HG03135 (cell line): ENCODE measurements at regions not wholly inside any gene's neighbourhood (a gene's known extent, or its start where the extent isn't known, plus 50 kb on each side); places are given as distances from the start of the nearest gene placed in this dataset.

Experiments used
- ATAC-seq: cut with Tn5 transposase; IDR thresholded peaks from one replicate; pipeline ENCODE4 v1.9.1; 2021; ENCODE audit warnings: mild to moderate bottlenecking, moderate library complexity; ENCODE audit not compliant: unreplicated experiment

- no peak for ATAC-seq
Observed at GRCh38 chr5:87099968-87100367, 167.7 kb upstream of the RASA1 start.

DNA sequence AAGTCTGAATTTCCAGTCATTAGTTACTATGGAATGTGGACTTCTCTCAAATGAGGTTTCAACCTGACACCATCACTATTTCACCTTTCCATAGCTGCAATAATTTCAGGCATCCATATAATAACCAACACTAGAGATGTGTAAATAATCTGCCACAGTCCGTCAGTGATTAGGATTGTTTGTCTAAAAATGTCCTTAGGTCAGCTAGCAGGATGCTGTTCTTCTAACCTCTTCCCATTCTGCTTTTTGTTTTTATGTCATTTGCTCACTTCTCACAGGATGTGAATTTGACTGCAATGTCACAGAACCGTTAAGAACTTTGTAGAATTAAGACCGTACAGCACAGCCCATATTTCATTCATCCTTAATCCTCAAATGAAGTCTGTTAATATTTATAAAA is 166.4 kb upstream of the RASA1 start:
- no peak for ATAC-seq

- ATAC-seq, result no peak
Observed at GRCh38 chr5:87102841-87103240, 164.8 kb upstream of the RASA1 start.

DNA sequence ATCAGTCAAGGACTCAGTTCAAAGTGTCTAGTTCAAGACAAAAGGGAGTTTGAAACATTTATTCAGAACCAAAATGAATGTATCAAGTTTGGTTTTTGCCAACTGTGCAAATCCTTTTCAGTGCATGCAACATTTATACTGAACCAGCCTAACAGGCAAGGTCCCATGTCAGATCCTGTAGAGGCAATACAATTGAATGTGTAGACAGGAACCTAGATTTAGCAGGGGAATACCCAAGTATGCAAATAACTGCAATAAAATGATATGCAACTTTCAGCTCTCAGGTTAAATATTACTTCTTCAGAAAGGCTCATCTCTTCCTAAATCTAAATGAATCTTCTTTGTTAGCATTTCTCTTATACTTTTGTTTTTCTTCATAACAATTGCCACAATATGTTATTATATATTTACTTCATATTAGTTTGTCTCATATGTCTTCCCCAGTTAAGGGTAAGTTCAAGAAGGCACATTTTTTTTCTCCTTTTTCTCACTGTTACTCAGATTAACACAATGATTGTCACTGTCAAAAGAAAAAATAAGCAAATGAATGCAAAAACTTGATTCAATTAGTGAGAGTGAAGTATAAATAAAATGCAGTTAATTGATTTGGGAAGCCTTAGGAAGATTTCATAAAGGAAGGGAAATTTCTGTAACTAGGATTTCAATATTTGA is 163.9 kb upstream of the RASA1 start:
- ATAC-seq, result peak; percentile 93

DNA sequence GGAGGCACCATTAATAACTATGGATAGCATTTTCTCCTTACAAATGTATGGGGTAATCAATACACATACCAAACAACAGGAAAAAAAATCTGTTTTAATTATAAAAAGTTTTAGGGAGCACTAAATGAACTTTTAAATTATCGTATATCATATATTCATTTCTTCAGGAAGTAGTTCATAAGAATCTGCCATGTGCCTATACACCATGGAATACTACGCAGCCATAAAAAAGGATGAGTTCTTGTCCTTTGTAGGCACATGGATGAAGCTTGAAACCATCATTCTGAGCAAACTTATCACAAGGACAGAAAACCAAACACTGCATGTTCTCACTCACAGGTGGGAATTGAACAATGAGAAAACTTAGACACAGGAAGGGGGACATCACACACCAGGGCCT is 162.1 kb upstream of the RASA1 start:
- ATAC-seq, result no peak

- no peak for ATAC-seq
Observed at GRCh38 chr5:87109746-87110145, 157.9 kb upstream of the RASA1 start.

DNA sequence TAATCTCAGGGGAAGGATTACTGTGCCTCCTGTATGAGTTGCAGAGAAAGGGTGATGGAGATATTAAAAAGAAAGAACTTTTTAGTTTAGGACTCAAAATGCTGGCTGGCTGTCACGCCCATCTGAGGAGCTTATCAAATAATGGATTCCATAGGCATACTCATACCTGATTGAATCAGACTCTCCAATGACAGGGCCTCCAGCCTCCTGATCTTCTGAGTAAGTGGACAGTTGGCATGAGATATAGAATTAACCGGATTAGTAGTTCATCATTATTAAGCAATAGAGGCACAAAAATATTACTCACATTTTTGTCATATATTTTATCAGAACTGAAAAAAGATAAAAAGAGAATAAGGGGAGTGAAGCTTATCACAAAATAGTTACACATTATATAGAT is 157.0 kb upstream of the RASA1 start:
- no peak for ATAC-seq

DNA sequence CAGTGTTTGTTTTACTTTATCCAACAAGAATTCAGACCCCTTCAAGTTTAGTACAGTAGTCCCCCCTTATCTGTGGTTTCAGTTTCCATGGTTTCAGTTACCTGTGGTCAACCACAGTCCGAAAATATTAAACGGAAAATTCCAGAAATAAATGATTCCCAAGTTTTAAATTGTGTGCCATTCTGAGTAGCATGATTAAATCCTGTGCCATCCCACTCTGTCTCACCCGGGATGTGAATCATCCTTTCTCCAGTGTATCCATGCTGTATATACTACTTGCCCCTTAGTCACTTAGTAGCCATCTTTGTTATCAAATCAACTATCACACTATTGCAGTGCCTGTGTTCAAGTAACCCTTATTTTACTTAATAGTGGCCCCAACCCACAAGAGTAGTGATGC is 153.8 kb upstream of the RASA1 start:
- ATAC-seq, result no peak

DNA sequence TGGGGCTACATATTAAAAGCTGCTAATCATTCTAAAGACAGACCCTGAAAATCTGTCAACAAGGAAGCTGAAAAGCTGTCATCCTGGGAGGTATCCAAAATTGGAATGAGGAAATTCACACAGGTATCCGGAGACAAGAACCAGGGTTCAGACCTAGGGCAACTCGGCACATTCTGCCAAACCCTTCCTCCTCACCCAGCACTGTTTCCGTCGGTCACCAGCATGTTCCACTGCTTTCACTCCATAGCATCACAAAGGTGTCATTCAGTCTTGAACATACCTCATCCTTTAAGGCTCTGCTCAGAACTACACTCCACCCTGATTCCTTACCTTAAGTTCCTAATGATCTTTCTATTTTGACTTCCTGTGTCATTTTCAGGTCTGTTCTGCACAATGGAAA is 153.1 kb upstream of the RASA1 start:
- ATAC-seq, result no peak

GRCh38 chr5:87115839-87116364 is 151.8 kb upstream of the RASA1 start:
- no peak for ATAC-seq

GRCh38 chr5:87116825-87117512 is 150.7 kb upstream of the RASA1 start:
- peak; percentile 83 for ATAC-seq

DNA sequence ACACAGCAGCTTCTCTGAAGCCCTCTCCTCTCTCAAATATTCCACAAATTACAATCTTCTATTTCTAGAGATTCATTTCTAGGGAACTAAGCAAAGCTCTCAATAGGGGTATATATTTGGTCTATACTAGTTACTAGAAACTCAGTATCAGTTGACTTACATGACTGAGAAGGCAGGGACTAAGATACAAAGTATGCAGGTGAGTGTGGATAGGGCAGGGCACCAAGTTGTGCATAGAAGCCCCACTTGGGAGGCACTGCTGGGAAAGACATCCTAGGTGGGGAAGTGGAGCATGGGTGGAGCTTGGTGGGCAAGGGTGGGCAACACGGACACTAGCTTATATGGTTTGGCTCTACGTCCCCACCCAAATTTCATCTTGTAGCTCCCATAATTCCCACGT is 148.1 kb upstream of the RASA1 start:
- ATAC-seq, result no peak

DNA sequence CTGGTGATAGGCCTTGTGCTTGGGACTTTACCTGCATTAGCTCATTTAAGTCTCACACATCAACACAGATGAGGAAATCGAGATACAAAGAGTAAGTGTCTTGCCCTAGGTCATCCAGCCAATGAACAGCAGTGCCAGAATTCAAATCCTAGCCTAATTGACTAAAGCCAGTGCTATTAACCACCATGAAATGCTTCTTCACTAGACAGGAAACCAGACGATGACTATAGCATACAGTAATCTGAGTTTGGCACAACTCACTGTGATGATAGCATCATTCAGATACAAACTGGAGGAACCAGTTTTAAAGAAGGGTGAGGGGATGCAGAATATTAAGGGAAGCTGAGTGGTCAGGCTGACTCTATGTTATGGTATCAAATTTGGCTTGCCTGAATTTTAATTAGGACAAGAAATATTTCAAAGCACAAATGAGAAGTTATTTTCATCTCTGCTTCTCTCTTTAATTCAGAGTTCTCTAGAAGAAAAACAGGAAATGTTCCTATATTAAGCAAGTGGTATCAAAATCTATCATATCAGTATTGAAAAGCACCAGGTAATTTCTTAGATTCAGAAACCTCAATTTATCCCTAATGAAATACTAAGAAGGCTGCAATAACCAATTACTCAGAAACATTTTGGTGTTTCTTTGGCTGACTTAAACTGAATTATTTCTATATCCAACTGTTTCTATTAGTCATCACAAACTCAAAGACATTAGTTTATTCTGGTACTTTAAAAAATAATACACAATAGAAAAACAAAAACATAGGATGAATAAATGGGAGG is 147.0 kb upstream of the RASA1 start:
- peak; percentile 30 for ATAC-seq

DNA sequence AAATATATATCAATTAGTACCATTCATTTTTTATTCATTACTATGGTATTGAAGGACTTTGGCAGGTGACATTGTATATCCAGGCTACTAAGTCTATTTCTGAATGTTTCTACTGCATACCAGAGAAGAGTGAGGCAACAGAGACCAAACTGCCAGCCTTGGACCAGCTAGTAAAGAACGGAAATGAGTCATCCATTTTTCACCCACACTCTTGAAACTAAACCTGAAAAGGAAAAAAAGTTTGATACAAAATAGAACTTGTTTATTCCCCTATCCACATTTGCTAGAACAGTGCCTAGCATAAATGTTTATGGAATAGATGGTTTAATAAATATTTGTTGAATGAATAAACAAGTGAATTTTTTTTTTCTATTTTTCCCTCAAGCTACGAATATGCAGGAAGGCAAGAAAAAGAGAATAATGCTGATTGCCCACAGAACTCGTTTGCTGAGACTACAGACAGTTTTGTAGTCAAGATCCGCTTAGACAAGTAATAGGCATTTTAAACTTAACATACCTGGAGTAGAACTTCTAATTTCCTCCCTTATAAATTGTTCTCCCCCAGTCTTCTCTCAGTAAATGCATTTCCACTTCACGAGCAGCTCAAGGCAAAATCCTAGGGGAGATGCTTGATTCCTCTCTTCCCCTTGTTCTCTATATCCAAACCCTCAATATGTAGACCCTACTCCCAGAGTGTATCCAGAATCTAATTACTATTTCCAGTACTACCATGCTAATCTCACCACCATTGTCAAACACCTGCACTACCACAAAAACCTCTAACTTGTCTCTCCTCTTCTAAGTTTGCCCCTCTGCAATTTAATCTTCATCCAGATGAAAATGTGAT is 146.2 kb upstream of the RASA1 start:
- ATAC-seq, result peak; percentile 80

GRCh38 chr5:87122151-87122977 is 145.3 kb upstream of the RASA1 start:
- no peak for ATAC-seq

DNA sequence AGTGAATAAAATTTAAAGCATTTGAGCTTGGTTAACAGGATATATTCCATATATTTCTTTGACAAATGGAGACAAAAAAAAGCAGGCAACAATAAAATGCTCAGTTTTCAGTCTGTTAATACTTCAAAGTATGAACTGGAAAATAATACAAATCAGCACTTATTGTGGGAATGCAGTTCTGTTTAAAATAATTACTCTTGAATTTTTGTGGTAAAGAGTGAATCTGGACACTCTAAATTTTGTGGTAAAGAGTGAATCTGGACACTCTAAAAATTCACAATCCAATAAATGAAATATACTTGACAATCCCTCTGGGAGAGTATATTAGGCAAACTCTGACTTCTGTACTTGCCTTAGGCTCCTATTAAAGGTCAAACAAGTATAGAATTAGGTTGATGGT is 141.9 kb upstream of the RASA1 start:
- ATAC-seq, result no peak

DNA sequence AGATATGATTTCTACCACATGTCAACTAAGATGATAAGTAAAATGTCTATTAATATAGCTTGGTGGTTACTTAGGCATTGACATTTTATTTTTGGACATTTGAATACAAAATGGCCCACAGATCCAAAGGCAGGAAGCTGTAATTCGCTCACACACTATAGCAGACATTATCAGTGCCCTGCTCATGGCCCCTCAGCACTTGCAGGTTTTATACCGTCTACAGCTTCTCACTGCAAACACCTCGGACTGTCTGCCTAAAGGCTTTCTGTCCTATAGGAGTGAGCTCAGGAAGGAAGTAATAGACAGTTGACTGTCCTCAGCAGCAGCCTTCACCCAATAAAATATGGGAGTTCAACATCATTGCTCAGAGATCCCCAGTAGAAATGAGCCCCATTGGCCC is 140.8 kb upstream of the RASA1 start:
- no peak for ATAC-seq

DNA sequence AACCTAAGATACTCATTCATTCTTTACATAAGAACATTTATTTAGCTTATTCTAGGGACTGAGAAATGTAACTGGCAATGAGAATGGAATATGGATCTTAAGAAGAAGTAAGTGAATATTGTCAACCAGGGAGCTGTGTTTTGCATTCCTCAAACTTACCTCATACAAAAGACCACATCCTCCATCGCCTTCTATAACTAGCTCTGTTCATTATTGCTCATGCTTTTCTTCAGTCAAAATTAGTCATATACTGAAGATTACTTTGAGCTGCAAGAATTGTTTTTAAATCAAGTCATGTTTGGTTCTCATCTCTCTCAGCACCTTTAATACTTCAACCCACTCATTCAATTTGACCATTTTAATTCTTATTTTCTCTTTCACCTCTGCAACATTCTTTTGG is 140.3 kb upstream of the RASA1 start:
- no peak for ATAC-seq

DNA sequence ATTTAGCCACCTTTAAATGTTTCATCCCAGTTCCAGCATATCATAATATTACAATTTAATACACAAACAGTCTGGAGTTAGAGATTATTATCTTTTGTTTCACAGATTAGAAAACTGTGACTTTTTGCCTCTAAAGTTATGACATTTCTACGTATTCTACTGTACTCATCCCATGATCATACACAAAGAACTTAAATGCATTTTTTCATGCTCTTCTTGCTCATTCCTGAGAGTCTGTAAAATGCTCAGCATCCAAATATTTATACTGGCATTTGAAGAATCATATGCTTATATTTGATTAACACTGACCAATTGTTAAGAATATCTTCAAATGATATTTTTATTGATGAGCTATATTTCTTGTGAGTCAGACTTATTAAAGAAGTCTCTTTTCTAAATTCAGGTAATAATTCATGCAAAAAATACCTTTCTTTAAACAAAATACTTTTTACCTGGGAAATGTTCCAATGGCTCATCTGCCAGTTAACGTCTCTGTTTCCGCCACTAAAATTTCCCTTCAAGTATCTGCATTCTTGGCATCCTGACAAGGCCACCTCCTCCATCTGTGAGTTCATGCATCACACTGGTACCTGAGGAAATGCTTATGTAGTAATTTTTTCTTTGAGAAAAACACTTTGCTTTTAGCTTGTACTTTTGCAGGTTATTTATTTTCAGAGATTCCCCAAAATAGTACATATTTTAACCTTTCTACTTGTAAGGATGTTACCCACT is 139.6 kb upstream of the RASA1 start:
- ATAC-seq, result no peak
